NCI-H2196 (cell line): ENCODE measurements at regions not wholly inside any gene's neighbourhood (a gene's known extent, or its start where the extent isn't known, plus 50 kb on each side); places are given as distances from the start of the nearest gene placed in this dataset.

Experiments
- DNase-seq: peaks from one replicate; lab custom pipeline; 2025; ENCODE audit not compliant: unreplicated experiment; lab: John Stamatoyannopoulos, UW

GRCh38 chr17:79261355-79262072 is 186.9 kb downstream of the ENGASE start:
- DNase-seq = no peak

- DNase-seq = no peak
These were observed 184.2 kb downstream of the ENGASE start for GRCh38 chr17:79258843-79259242.

GRCh38 chr17:79258041-79258440 is 183.4 kb downstream of the ENGASE start:
- no peak for DNase-seq

DNA sequence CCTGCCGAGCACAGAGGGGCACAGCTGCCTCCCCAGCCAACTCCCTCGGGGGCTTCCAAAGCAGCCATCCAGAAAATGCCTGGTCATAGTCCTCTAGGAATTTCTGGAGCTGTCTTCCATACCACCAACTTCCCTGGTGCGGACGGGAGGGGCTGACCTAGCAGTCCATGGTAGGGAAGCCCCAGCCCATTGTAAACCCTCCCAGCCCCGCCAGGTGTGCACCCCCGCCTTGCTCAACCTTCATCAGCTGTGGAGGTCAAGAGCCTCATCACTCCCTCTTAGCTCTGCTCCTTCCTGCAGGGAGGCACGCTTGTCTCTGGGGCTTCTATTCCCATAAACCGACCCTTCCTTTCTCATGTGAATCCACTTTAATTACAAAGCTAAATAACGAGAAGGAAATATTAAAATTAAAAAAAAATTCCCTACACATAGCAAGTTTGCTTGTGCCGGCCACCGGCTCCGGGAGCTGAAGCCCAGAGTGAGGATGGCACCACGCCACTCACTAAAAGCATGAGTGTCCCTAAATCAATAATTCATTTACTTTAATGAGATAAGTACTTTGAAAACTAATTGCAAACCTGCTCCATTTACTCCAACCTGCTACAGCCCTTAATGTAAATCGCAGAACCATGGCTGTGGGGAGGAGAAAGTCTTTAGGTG is 181.4 kb downstream of the ENGASE start:
- no peak for DNase-seq

- DNase-seq = no peak
These were observed 180.8 kb downstream of the ENGASE start for GRCh38 chr17:79255456-79255855.

DNA sequence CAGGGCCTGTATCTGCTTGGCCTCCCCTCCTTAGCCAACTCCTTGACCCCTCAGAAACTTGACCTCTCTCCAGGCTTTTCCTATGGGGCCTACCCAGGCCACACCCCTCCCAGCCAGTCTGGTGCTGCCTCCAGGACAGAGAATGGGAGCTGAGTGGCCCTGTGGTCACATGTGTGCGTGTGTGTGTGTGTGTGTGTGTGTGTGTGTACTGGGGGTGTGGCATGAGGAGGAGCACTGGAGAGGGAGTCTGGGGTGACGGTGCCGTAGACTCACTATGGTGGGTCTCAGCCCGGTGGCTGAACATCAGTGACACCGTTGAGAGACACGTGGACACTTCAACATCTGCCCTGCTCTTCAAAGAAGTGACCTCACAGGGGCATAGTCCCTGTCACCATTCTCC is 180.4 kb downstream of the ENGASE start:
- DNase-seq = no peak

DNA sequence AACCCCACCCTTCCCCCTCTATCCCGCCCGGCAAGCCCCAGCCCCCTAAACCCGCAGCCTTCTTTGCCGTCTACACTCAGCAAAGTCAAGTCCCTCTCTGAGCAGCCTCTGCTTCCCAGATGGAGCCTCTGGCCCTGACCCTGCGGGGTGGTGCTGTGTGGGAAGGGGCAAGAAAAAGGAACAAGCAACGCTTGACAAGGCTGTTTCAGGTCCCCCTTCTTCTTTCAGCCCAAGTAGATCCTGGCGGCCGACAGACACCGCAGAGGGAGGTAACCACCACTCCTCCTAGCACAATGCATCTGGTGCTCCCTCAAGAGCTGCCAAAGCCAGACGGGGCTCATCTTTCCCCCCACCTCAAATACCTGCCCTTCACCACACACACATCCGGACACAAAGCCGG is 178.3 kb downstream of the ENGASE start:
- DNase-seq = no peak

GRCh38 chr17:79251824-79252223 is 177.2 kb downstream of the ENGASE start:
- DNase-seq = no peak

DNA sequence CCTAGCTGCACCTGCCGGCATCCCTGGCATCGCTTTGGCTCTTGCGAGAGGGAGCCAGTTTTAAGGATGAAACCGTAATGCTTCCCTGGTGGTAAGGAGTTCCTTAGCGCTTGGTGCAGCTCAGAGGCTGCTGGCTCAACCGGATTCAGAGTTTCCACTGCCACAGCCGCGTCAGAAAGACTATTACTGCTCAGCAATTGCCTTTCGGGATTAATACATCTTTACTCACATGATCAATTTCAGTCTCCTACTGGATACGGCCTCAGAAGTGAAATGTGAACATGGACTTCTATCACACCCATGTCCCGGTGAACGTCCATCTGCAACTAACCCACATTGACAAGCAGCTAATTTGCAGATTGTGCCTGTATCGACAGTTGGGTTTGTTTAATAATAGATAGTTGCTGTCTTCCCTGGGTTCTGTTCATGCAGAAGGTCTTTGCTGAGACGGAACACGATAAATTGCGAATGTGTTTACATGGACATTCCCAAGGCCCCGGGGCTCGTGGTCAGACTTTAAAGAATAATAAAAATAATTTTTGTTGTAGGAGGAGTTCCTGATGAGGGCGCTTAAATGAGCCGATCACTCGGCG is 175.4 kb downstream of the ENGASE start:
- DNase-seq = no peak

GRCh38 chr17:79248843-79249493 is 174.3 kb downstream of the ENGASE start:
- no peak for DNase-seq

DNA sequence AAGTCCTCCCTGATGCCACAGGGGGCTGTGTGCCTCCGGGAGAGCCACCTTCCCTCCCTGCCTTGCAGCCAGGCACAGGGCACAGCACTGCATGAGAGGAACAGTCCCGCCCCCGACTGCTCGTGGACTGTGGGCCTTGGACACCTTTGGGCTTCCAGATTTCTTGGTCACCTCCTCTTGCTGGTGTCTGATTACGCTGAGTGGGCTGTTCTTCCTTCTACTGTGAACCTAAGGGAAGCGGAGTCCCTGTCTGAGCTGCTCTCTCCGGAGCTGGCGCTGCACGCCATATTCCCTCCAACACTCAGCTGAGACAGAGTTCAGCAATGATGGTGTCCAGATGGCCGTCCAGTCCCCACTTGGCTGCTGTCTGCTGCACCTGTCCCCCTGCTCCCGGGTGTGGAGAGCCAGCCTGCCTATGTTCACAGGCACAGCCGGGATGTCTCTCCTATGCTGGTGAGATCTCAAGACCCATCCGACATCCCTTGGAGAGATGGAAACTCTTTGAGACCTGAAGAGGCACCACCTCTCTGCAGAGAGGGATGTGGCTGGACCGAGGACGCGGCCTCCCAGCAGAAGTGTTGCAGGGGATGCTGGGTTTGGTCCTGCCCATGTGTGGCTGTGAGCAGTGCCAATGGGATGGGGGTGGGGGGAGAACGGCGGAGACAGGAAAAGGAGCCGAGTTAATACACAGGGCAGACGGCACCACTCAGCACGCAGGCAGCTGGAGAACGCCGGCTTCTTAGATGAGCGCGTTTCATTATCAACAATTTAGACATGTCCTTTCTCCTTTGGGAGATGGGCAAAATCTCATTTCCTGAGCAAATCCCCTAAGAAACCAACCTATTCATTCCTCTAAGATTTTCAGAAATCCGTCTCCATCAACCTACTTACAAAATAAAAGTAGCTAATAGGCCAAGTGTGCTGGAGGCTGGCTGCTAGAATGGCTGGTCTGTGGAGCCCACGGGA is 171.9 kb downstream of the ENGASE start:
- DNase-seq = no peak

DNA sequence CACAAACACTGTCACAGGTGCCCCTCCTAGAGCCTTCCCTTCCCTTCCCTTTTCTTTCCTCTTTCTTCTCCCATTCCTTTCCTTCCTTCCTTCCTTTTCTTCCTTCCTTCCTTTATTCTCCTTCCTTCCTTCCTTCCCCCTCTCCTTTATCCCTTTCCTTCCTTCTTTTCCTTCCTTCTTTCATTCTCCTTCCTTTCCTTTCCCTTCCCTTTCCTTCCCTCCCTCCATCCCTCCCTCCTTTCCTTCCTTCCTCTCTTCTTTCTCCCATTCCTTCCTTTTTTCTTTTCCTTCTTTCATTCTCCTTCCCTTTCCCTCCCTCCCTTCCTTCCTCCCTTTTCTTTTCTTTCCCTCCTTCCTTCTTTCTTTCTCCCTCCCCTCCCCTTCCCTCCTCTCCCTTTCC is 170.0 kb downstream of the ENGASE start:
- no peak for DNase-seq

- no peak for DNase-seq
These were observed 169.4 kb downstream of the ENGASE start for GRCh38 chr17:79243996-79244395.

GRCh38 chr17:79243603-79243990 is 169.0 kb downstream of the ENGASE start:
- no peak for DNase-seq

DNA sequence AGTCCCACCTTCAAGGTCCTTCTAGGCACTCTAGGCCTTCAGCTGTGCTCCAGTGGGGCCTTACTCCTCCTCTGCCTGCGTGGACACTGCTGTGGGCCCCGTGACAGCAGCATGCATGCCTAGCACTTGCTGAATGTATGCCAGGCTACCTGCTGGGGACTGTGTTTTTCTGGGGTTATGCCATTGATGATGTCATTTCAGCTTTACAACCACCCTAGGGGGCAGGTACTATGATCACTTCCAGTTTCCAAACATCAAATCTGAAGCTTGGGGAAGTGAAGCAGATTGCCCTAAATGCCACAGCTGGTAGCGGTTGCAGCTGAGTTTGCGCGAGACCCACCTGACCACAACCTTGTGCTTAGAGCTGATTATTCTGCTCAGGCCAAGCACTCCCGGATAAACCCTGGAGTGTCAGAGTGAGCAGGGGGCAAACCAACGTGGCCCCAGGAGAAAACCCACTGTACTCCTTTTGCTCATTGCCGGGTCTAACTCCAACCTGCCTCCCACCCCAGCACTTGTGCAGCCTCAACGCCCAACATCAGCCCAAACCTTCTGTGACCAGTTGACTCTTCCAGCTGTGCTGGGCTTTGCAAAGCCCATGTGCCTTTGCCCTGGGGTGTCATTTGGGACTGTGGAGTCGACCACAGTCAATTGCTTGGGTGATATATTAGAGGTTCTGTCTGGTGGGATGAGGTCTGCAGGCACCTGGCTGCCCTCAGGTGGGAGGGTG is 168.4 kb downstream of the ENGASE start:
- no peak for DNase-seq

- no peak for DNase-seq
These were observed 167.8 kb downstream of the ENGASE start for GRCh38 chr17:79242393-79242792.

DNA sequence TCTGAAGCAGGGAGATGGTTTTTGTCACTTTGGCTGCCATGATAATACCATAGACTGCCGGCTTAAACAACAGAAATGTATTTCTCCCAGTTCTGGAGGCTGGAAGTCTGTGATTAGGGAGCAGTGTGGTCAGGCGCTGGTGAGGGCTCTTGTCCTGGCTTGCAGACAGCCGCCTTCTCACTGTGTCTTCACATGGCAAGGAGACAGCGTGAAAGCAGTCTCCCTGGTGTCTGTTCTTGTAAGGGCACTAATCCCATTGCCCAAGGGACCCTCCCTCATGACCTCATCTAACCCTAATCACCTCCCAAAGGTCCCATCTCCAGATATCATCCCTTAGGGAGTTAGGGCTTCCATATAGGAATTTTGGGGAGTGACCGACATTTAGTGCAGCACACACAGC is 167.0 kb downstream of the ENGASE start:
- no peak for DNase-seq

- no peak for DNase-seq
These were observed 164.6 kb downstream of the ENGASE start for GRCh38 chr17:79239205-79239604.

GRCh38 chr17:79237448-79238053 is 162.9 kb downstream of the ENGASE start:
- DNase-seq = no peak

GRCh38 chr17:79235808-79236207 is 161.2 kb downstream of the ENGASE start:
- DNase-seq = no peak
